GM23338 (cell line): ENCODE measurements at regions not wholly inside any gene's neighbourhood (a gene's known extent, or its start where the extent isn't known, plus 50 kb on each side); places are given as distances from the start of the nearest gene placed in this dataset.
A peak's percentile ranks its signal among the peaks of the same experiment; 100 is the strongest.

Experiments used
- ATAC-seq: fragments of 200-7000 bp; cut with Tn5 transposase; 3 replicates; pipeline ENCODE4 v1.9.1; 2020
- DNase-seq: peaks from one replicate; pipeline ENCODE4 v3.0.0-alpha.2; 2015; ENCODE audit warnings: low spot score
- H2AFZ ChIP-seq: fragments of 200-600 bp; sonication (generic); 2 replicates; pipeline ENCODE4 v1.8.0; 2016; ENCODE audit warnings: antibody characterized with exemption, mild to moderate bottlenecking, moderate library complexity
- H3F3A ChIP-seq: fragments of 200-600 bp; sonication (generic); replicated peaks from 2 replicates; pipeline ENCODE4 v1.8.0; 2017; ENCODE audit warnings: antibody characterized with exemption, mixed run types, low read depth
- H3K27ac ChIP-seq: fragments of 200-600 bp; sonication (generic); 2 replicates; pipeline ENCODE4 v1.6.1; 2016; ENCODE audit warnings: low read depth
- H3K27me3 ChIP-seq: fragments of 200-600 bp; sonication (generic); 2 replicates; pipeline ENCODE4 v1.8.0; 2016; ENCODE audit warnings: mild to moderate bottlenecking, mixed run types, moderate library complexity; ENCODE audit not compliant: insufficient read depth
- H3K36me3 ChIP-seq: fragments of 200-600 bp; sonication (generic); 2 replicates; pipeline ENCODE4 v1.8.0; 2016; ENCODE audit warnings: mild to moderate bottlenecking; ENCODE audit not compliant: insufficient read depth
- H3K4me1 ChIP-seq: fragments of 200-600 bp; sonication (generic); 2 replicates; pipeline ENCODE4 v1.8.0; 2016; ENCODE audit warnings: mild to moderate bottlenecking, moderate library complexity; ENCODE audit not compliant: insufficient read depth
- H3K4me2 ChIP-seq: fragments of 200-600 bp; sonication (generic); 2 replicates; pipeline ENCODE4 v1.7.1; 2017; ENCODE audit warnings: mixed run types
- H3K4me3 ChIP-seq: fragments of 200-600 bp; sonication (generic); 2 replicates; pipeline ENCODE4 v1.6.1; 2016; ENCODE audit warnings: mixed run types
- H3K79me2 ChIP-seq: fragments of 200-600 bp; sonication (generic); replicated peaks from 2 replicates; pipeline ENCODE4 v1.8.0; 2017; ENCODE audit warnings: mild to moderate bottlenecking; ENCODE audit not compliant: insufficient read depth
- H3K9me2 ChIP-seq: fragments of 200-600 bp; sonication (generic); 2 replicates; pipeline ENCODE4 v1.8.0; 2017; ENCODE audit not compliant: insufficient read depth
- H4K20me1 ChIP-seq: fragments of 200-600 bp; sonication (generic); replicated peaks from 2 replicates; pipeline ENCODE4 v1.8.0; 2017; ENCODE audit warnings: mild to moderate bottlenecking; ENCODE audit not compliant: insufficient read depth
- H3K27ac Mint-ChIP-seq: 2 replicates; pipeline ENCODE4 v1.8.0; 2020; ENCODE audit warnings: inconsistent platforms, mild to moderate bottlenecking, moderate library complexity, mixed read lengths
- H3K27me3 Mint-ChIP-seq: 3 replicates; pipeline ENCODE4 v1.8.0; 2022; ENCODE audit warnings: low read depth, mild to moderate bottlenecking, moderate library complexity, mixed read lengths, inconsistent platforms; ENCODE audit not compliant: insufficient read depth, poor library complexity
- H3K36me3 Mint-ChIP-seq: 3 replicates; pipeline ENCODE4 v1.8.0; 2021; ENCODE audit warnings: low read depth, mild to moderate bottlenecking, inconsistent platforms, moderate library complexity, mixed read lengths
- H3K4me1 Mint-ChIP-seq: 3 replicates; pipeline ENCODE4 v1.8.0; 2020; ENCODE audit warnings: mild to moderate bottlenecking, inconsistent platforms, mixed read lengths
- H3K4me3 Mint-ChIP-seq: 3 replicates; pipeline ENCODE4 v1.8.0; 2021; ENCODE audit warnings: moderate library complexity, mild to moderate bottlenecking, inconsistent platforms, mixed read lengths
- H3K9me3 Mint-ChIP-seq: 3 replicates; pipeline ENCODE4 v1.8.0; 2020; ENCODE audit warnings: moderate library complexity, mild to moderate bottlenecking, inconsistent platforms, mixed read lengths
- ETS1 ChIP-seq: IDR thresholded peaks from 2 replicates; pipeline ENCODE4 v1.6.1; 2016; ENCODE audit warnings: antibody characterized with exemption
- EZH2phosphoT487 ChIP-seq: fragments of 200-600 bp; sonication (generic); IDR thresholded peaks from one replicate; pipeline ENCODE4 v1.8.1; 2018; ENCODE audit warnings: antibody characterized with exemption; ENCODE audit not compliant: unreplicated experiment
- JUNB ChIP-seq: IDR thresholded peaks from one replicate; pipeline ENCODE4 v1.6.1; 2016; ENCODE audit warnings: antibody characterized with exemption; ENCODE audit not compliant: unreplicated experiment
- ZNF114 ChIP-seq: fragments of 250-450 bp; sonication (Bioruptor Pico); IDR thresholded peaks from 2 replicates; pipeline ENCODE4 v1.5.0; 2020; ENCODE audit warnings: mild to moderate bottlenecking, moderate library complexity
- ZNF462 ChIP-seq: fragments of 250-450 bp; sonication (Bioruptor Pico); IDR thresholded peaks from 2 replicates; pipeline ENCODE4 v1.5.0; 2020; ENCODE audit warnings: mild to moderate bottlenecking, moderate library complexity

- Histone ChIP-seq H2AFZ (peak overlapping the region; percentile 32; the same call in 1 of the 2 replicates), H3K27me3 (no peaks in the 10 kb centered on the region), H3K4me1 (no peaks in the 10 kb centered on the region), H3K36me3 (no peaks in the 10 kb centered on the region), H3K27ac (no peak overlapping the region), H3K4me3 (no peak overlapping the region), H3F3A (no peaks in the 10 kb centered on the region), H3K9me2 (peaks cover 5% of the 10 kb centered on the region; the same call in 1 of the 2 replicates), H4K20me1 (no peaks in the 10 kb centered on the region), H3K4me2 (no peak overlapping the region), H3K79me2 (no peaks in the 10 kb centered on the region)
- Mint-ChIP-seq H3K4me1 (no peaks in the 10 kb centered on the region; the same call in 2 of the 3 replicates), H3K36me3 (no peaks in the 10 kb centered on the region), H3K27ac (no peak overlapping the region), H3K9me3 (peaks cover 3% of the 10 kb centered on the region; the same call in 2 of the 3 replicates), H3K27me3 (no peaks in the 10 kb centered on the region), H3K4me3 (no peak overlapping the region)
- ATAC-seq, result no peak
- TF ChIP-seq ZNF462 (CRISPR knock-in tag) (no peak), ETS1 (no peak), EZH2phosphoT487 (no peak), JUNB (no peak), ZNF114 (CRISPR knock-in tag) (no peak)
- DNase-seq, result no peak
Observed at GRCh38 chr18:22539051-22539765, 121.5 kb upstream of the CTAGE1 start.
